Transverse colon (tissue), 4 donors: ENCODE measurements at regions not wholly inside any gene's neighbourhood (a gene's known extent, or its start where the extent isn't known, plus 50 kb on each side); places are given as distances from the start of the nearest gene placed in this dataset.

ENCODE experiments used
- DNase-seq: peaks from one replicate; pipeline ENCODE4 v3.0.0-alpha.2; 2019
- H3K27ac ChIP-seq, 4 donors: fragments of 200-600 bp; sonication (generic); 2 replicates each; pipeline ENCODE4 v1.5.1; 2016 to 2018; ENCODE audit warnings: inconsistent platforms in 4 of 4
- H3K27me3 ChIP-seq: fragments of 200-600 bp; sonication (generic); 2 replicates; pipeline ENCODE4 v1.5.1; 2017; ENCODE audit warnings: inconsistent platforms
- H3K36me3 ChIP-seq, 4 donors: fragments of 200-600 bp; sonication (generic); 2 replicates each; pipeline ENCODE4 v1.5.1; 2017 to 2019; ENCODE audit warnings: inconsistent platforms in 4 of 4
- H3K4me1 ChIP-seq, 4 donors: fragments of 200-600 bp; sonication (generic); 2 replicates each; pipeline ENCODE4 v1.5.1; 2017 to 2020; ENCODE audit warnings: inconsistent platforms in 4 of 4
- H3K4me3 ChIP-seq, 4 donors: fragments of 200-600 bp; sonication (generic); 1 replicate in 1 of 4; 2 replicates in 3 of 4; pipeline versions ENCODE4 v1.5.1 to v1.6.1; 2017 to 2019; ENCODE audit warnings: inconsistent platforms in 4 of 4
- H3K9me3 ChIP-seq, 2 donors: fragments of 200-600 bp; sonication (generic); 2 replicates each; pipeline ENCODE4 v1.5.1; 2017 to 2019; ENCODE audit warnings: inconsistent platforms in 2 of 2
- CTCF ChIP-seq, 5 experiments: fragments of 200-600 bp in 3 of 5; fragments of 450-650 bp in 2 of 5; sonication (generic) in 3 of 5; IDR thresholded peaks; 1 replicate in 2 of 5; 2 replicates in 3 of 5; pipeline ENCODE4 v1.5.1; 2016 to 2017; ENCODE audit warnings: antibody characterized with exemption in 5 of 5, inconsistent platforms in 3 of 5, mild to moderate bottlenecking in 2 of 5, moderate library complexity in 1 of 5
- EP300 ChIP-seq: sonication (generic); formaldehyde crosslinking; IDR thresholded peaks from one replicate; pipeline ENCODE4 v1.6.1; 2017; ENCODE audit warnings: antibody characterized with exemption, low read depth
- POLR2A ChIP-seq: fragments of 450-650 bp; IDR thresholded peaks from one replicate; pipeline ENCODE4 v1.6.1; 2016; ENCODE audit warnings: antibody characterized with exemption, mild to moderate bottlenecking, moderate library complexity
- POLR2AphosphoS5 ChIP-seq, 3 donors: sonication (generic); formaldehyde crosslinking; IDR thresholded peaks; one replicate each; pipeline ENCODE4 v1.6.1; 2016; ENCODE audit warnings: antibody characterized with exemption in 3 of 3
- WGBS, 2 donors: methylation state at CpG; one replicate each; pipeline ENCODE4 v1.1.5; 2018; ENCODE audit warnings: low coverage in 1 of 2; 5-methylcytosine and 5-hydroxymethylcytosine counted together
- in situ Hi-C, 4 donors: fragments of 200-750 bp; cut with MboI; loops; one replicate each; pipeline versions ENCODE4 v1.15.0 to v1.15.1; 2017; ENCODE audit warnings: low sequenced_read_pairs in 3 of 4, low pct_ligation_motif_present in 1 of 4, low pct_unique_long_range_greater_than_20kb in 1 of 4
- intact Hi-C: fragments of 100-400 bp; cut with DNase I; formaldehyde crosslinking; loops from one replicate; pipeline ENCODE4 v1.15.1; 2023; ENCODE audit warnings: low total_unique reads

GRCh38 chr2:5905661-5906060, 213.5 kb downstream of the SOX11 start:
- DNase-seq: no peak
- WGBS, 2 donors: 50 to 57% methylated on average over 2 of the region's 2 CpGs
- TF ChIP-seq EP300: no peak
- no peak for TF ChIP-seq CTCF (IDR thresholded peaks at IDR 0.05)
- TF ChIP-seq POLR2A: no peak
- no peak for TF ChIP-seq POLR2AphosphoS5 (IDR thresholded peaks at IDR 0.05)
- Histone ChIP-seq H3K27ac (no peak overlapping the region), H3K4me3 (no peak overlapping the region), H3K27me3 (no peaks in the 10 kb centered on the region), H3K9me3 (no peaks in the 10 kb centered on the region), H3K36me3 (no peaks in the 10 kb centered on the region), H3K4me1 (no peaks in the 10 kb centered on the region)
- intact Hi-C loops (no loop called here), in situ Hi-C loops (no loop called here)

GRCh38 chr2:5908071-5908470, 215.9 kb downstream of the SOX11 start:
- in situ Hi-C loops (no loop called here), intact Hi-C loops (no loop called here)
- no peaks in the 10 kb centered on the region for H3K4me1 ChIP-seq
- 44 to 62% methylated on average over 1 to 2 of the region's 2 CpGs for WGBS, 2 donors
- H3K27me3 ChIP-seq: no peaks in the 10 kb centered on the region
- DNase-seq: no peak
- TF ChIP-seq POLR2AphosphoS5 (IDR thresholded peaks at IDR 0.05) (no peak), POLR2A (no peak), CTCF (IDR thresholded peaks at IDR 0.05) (no peak), EP300 (no peak)
- H3K4me3 ChIP-seq: no peak overlapping the region
- no peaks in the 10 kb centered on the region for H3K36me3 ChIP-seq
- H3K9me3 ChIP-seq: no peaks in the 10 kb centered on the region
- H3K27ac ChIP-seq: no peak overlapping the region

- intact Hi-C loops: no loop called here
- no peak for DNase-seq
- Histone ChIP-seq H3K4me1 (no peaks in the 10 kb centered on the region), H3K4me3 (no peak overlapping the region), H3K27me3 (no peaks in the 10 kb centered on the region), H3K9me3 (no peaks in the 10 kb centered on the region), H3K36me3 (no peaks in the 10 kb centered on the region), H3K27ac (no peak overlapping the region)
- in situ Hi-C loops: no loop called here
- 42 to 60% methylated on average over 1 to 3 of the region's 3 CpGs for WGBS, 2 donors
- no peak for TF ChIP-seq EP300
- TF ChIP-seq CTCF (IDR thresholded peaks at IDR 0.05): no peak
- TF ChIP-seq POLR2A: no peak
- no peak for TF ChIP-seq POLR2AphosphoS5 (IDR thresholded peaks at IDR 0.05)
These were observed 219.5 kb downstream of the SOX11 start for GRCh38 chr2:5911718-5912117.

GRCh38 chr2:5913711-5914395, 221.7 kb downstream of the SOX11 start:
- H3K27me3 ChIP-seq: no peaks in the 10 kb centered on the region
- TF ChIP-seq EP300 (no peak), POLR2A (no peak)
- H3K36me3 ChIP-seq: no peaks in the 10 kb centered on the region
- in situ Hi-C loops: no loop called here
- H3K27ac ChIP-seq: no peak overlapping the region
- DNase-seq: no peak
- H3K4me1 ChIP-seq: no peaks in the 10 kb centered on the region
- 74 to 80% methylated on average over 9 of the region's 9 CpGs for WGBS, 2 donors
- intact Hi-C loops: no loop called here
- H3K4me3 ChIP-seq: no peak overlapping the region
- H3K9me3 ChIP-seq: no peaks in the 10 kb centered on the region
